IPS-NIHi7 (cell line): ENCODE measurements at regions not wholly inside any gene's neighbourhood (a gene's known extent, or its start where the extent isn't known, plus 50 kb on each side); places are given as distances from the start of the nearest gene placed in this dataset.

Experiments
- DNase-seq: peaks from one replicate; pipeline ENCODE4 v3.0.0; 2012; ENCODE audit warnings: mixed read lengths; ENCODE audit errors: extremely low spot score

DNA sequence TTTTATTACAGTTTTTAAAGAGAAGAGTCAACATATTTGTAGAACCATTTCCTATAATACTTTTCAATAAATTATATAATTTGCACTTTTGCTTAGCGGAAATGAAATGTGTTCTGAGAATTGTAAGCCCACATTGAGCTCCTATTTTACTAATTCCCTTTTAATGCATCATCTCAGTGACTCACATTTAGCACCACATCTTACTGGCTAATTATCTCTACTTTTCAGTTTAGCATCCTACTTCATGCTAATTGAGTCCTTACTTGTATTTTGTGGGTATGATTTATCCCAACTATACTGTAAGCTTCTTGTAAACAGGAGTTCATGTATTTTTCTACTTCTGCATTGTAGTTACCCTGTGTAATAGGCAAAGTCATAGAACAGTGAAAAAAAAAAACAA is 67.5 kb downstream of the TMX1 start:
- no peak for DNase-seq

DNA sequence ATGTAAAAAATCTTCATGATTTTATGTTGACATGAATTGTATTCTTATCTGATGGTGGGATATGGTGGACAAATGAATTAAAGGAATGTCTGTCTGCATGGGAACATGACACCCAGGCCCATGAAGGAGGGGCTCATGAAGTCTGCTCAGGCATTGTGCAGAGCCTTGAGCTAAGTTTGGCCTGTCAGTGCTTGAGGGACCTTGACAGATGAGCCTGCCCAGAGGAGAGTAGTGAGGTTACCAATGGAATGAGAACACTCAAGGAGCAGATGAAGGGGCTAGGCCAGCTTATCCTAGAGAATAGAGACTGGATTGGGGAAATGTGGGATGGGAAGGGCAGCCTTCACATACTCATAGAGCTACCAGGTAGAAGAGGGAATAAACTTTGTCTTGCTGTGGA is 68.8 kb downstream of the TMX1 start:
- DNase-seq: no peak

DNA sequence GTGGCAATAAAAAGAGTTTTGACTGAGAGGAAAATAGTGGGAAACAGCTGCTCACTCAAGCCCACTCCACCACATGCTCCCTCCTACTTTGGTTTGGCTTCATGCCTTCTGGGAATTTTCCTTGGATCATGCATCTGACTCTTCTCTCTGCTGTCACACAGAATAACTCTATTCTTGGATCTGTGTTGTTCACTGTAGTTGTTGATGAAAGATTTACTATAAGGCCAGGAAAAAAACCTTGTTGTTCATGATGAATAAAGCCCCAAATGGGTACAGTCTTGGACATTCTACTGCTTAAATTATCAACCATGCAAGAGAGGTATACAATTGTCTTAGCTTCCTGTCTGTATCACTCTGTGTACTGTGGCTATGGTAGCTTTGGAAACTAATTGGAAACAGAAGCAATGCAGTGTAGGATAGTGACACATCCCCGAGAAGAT is 70.5 kb downstream of the TMX1 start:
- DNase-seq: no peak

DNA sequence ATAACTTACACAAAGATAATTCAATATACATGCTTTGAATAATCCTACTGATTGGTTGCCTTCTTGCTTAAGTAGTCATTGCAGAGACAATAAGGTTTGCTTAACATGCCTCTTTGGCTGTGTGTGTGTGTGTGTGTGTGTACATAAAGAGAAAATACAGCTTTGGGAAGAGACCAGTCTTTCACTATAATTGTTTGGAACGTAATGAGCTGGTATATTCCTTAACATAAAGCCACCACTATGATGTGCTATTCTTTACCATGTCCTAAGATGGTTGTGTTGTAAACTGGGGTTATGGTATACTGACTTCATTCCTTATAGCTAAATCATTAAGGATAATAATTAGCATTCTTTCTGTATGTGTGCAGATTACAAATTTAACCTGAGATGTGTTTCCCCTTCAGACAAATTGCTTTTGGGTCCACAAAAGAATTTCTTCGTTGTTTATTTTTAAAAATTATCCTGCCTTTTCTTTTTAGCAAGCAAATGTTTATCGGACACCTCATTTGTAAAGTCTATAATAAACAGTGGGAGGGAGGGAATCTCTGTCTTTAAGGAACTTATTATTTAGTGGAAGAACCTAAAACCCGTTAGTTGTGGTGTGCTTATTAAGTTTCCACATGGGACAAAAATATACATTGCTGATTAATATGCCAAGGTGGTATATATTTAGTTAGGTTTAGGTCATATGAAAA is 74.4 kb downstream of the TMX1 start:
- DNase-seq: no peak

DNA sequence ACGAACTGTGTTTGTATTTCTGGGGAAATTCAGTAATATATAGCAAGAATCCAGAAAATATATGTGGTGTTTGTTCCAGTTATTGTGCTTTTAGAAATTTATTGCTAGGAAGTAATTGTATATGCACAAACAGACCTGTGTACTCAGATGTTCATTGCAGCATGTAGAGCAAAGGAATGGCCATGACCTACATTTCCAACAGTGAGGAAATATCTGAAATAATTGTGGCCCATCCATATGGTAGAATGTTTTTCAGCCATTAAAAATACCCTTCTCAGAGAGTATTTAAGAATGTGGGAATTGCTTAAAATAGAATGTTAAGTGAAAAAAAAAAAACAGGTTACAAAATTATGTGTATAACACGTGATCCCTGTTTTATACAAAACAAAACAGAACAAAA is 77.3 kb downstream of the TMX1 start:
- DNase-seq: no peak

DNA sequence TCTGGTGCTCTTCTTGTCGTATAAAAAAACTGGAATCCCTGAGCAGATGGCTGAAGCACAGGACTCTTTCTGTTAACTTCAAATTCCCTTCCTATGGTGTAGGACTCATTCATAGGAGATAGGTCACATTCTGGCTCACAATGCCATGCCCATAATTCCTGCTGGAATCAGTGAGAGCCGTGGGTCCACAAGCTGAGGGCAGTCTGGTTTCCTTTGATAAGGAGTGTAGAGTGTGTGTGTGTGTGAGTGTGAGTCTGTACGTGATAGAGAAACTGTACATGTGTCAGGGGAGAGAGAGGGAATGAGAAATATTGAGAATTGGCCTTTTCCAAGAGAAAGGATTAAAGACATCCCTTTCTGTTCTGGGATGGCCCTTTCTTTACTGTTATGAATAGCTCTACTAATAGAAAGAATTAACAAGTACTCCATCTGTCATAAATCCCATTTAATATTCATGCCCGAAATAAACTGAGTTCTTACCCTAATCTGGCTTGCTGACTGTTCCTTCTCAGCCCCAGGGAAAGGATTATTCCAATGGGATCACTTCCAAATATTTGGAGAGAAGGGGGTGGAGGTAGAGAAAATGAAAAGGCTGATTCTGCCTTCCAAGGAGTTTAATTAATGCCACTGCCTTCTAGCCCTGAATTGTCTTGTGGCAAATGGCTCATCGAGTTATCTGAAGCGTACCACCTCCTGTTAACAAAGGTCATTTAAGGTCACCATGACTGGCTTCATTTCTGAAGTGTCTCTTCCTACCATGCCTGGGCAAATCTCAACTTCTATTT is 79.0 kb downstream of the TMX1 start:
- DNase-seq: no peak

DNA sequence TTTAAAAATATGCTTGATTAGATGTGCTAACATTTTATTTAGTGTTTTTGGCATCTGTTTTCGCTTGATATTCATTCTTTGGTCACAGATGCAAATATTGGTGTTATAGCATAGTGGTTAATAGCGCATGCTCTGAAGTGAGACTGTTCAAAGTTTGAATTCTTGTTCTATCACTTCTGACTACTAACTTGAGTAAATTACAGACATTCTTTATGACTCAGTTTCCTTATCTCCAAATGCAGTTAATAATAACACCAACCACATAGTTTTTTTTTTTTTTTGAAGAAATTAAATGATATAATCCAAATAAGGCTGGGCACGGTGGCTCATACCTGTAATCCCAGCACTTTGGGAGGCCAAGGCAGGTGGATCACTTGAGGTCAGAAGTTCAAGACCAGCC is 81.0 kb downstream of the TMX1 start:
- no peak for DNase-seq

DNA sequence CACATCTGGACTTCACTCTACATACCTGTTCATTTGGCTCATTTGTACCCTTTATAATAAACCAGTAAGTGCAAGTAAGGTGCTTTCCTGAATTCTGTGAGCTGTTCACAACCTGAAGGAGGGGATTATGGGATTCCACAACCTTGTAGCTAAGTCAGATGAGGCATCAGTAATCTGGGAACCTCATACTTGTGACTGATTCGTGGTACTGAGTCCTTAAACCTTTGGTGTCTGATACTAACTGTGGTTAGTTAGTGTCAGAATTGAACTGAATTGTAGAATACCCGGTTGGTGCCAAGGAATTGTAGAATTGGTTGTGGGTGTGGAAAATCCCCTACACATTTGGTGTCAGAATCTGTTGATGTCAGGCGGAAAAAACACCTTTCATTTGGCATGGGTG is 83.4 kb downstream of the TMX1 start:
- no peak for DNase-seq

DNA sequence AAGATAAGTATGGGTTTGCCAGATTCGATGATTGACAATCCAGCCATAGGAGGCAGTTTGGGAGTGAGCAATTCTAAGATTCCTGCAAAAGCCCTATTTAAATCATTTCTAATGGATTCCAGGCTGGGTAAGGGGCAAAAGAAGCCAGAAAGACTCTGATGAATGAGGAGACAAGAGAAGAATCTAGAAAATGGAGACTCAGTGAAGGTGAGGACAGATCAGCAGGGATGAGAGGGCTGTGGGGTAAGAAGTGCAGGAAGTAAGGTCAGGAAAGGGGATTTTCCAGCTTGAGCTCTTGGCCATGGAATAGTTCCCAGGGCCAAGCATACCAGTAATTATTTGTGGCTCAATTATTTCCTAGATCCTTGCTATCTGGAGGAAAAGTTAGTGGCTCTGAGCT is 87.3 kb downstream of the TMX1 start:
- DNase-seq: no peak

DNA sequence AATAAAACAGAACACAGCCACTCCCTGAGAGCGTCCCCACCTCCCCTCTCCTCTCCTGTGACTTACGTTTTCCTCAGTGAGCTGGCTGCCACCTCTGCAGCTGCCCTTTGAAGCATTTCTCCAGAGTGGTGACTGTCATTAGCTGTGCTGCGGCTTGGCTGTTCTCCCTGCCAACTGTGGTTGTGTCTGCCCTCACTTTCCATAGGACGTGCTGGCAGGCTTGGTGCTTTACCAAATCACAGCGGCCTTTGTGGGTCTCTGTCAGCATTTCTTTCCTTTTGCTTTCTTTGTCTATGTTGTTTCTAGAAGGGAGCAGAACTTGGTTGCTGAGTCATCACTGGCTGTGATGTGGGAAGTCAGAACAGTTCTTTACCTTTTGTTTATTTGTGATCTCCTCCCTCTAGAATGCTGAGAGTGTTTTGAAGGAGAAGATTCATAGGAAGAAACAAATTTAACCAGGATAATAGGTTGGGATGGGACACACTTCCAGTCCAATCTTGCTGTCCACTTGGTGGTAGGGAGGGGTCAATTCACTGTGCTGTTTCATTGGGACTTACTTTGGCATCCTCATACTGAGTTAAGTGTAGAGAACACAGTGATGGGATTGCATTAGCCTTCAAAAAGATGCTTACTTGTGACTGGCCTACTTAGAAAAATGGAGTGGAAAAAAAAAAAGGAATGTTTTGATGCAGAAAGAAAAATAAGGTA is 88.2 kb downstream of the TMX1 start:
- DNase-seq: no peak

DNA sequence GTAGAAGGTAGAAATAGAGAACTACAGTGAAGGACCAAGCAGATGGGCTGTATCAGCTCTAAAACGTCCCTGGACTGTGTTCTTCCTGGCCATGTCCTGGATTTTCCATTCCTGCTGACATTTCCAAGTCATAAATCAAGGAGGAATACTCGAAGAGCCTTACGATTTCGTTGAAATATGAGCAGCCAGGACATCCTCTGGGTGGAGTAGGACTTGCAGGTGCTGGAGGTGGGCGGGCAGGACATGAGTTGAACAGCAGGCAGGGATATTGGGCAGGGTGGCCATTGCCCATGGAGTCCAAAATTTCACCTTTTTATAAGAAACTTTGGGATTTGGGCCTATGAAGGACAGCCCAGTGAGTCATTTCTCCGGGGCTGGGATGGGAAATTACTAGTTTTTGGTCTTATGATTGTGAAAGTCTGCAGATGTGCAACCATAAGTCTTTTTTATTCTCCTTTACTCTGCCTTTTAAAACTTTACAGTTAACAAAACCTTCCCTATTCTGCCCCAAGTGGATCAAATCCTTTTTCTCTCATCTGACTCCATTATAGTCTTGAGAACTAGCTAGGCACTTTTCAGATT is 88.8 kb downstream of the TMX1 start:
- DNase-seq: no peak

DNA sequence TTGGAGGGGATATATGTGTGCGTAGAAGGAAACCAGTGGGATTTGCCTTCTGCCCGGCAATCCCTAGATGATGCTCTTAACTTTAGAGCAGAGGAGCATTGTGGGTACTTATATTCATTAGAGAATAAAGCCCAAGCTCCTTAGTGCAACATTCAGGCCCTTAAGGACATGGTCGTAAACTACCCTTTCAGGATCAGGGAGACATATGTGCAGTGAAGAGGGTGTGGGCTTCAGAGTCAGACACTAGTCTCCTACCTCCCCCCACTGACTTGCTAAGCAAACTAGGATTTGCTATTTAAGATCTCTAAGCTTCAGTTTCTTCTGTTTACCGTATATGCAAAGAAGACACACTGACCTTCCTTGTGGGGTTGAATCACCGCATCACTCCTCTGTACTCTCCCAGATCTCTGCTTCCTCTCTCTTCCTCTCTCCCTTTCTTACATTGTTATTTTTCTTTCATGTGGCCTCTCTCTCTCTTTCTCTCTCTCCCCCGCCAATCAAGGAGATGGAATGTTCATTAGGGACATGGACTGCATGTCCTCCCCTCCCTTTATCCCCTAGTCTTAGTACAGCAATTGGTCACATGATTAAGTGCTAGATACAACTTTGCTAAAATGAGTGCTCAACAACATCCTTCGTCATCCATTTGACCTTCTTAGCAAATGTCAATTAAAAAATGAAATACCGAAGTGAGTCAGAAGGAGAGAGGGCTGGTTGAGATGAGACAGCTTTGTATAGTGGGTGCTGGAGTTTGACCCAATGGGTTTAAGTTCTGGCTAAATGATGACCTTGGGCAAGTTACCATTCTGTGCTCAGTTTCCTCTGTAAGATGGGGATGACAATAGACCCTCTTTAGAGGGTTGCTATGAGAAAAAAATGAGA is 91.7 kb downstream of the TMX1 start:
- DNase-seq: no peak

DNA sequence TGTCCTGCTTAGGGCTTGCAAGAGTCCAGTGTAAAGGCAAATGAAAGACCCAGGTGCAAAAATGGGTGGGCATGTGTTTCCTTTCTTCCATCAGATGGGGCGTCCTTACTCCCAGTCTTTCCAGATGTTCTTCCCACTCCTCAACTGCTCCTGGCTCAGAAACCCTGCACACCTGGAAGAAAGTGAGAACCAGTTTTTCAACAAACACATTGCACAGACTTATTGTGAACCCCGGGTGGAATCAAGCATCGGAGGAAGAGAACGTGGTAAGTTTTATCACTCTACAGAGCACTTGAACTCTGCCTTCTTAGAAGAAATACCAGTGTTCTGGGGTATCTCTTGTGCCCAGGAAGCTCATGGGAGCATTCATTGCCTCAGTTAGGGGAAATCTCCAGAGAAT is 93.3 kb downstream of the TMX1 start:
- DNase-seq: no peak

DNA sequence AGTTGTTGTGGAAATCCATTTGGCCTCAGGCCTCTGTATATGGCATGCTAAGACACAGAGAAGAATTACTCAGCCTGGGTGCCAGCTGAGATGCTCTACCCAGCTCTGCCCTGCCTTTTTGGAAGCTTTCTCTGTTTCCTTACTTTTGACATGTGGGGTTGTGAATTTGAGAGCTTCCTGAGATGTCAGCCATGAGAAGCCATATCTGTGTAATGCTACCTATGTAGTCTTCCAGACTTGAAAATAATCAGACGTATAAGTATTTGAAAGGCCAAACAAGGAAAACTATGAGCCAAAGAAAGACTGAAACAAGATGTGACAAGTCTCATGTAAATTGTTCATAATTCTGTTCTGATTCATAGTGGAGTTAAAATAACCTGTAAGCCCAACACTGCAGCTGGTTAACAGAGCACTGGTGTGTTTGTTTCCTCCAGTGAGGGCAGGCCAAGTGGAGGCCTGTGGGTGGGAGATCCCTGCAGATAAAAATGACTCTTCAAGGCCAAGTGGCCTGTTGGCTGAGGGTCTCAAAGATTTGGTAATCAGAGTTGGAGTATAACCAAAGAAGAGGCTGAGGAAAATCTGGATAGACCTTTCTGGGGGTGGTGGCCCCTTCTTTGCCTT is 94.0 kb downstream of the TMX1 start:
- DNase-seq: no peak

DNA sequence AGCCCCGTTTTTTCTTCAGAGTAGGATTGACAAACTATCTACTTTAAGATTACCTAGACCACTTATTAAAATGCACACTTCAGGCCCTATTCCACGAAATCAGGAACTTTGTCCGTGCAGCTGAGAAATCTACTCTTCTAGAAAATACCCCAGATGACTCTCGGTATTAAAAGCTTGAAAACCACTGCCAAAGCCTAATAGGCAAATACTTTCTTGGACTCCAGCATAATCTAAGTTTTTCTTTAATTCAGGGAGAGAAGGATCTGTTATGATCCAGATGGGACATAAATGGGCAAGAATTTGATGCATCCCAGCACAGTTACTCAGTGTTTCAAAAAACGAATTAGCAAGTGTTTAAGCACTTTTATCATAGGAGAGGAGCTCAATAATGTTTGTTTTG is 94.5 kb downstream of the TMX1 start:
- DNase-seq: no peak

DNA sequence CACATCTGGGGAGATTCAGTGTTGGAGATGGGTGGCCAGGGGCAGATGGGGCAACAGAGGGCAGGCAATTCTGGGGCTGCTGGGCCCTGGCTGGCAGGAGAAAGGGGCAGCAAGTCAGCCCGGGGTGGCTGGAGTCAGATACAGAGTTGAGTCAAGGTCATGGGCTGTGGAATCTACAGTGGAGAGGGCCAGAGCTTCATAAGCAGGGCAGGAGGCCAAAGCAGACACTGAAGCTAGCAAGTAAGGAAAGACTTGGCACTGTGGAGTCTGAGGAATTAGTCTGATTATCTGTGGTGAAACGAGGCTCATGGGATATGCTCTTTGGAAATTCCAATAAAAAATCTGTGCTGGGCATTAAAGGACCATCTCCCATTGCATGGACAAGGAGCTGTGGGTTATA is 95.5 kb downstream of the TMX1 start:
- no peak for DNase-seq

DNA sequence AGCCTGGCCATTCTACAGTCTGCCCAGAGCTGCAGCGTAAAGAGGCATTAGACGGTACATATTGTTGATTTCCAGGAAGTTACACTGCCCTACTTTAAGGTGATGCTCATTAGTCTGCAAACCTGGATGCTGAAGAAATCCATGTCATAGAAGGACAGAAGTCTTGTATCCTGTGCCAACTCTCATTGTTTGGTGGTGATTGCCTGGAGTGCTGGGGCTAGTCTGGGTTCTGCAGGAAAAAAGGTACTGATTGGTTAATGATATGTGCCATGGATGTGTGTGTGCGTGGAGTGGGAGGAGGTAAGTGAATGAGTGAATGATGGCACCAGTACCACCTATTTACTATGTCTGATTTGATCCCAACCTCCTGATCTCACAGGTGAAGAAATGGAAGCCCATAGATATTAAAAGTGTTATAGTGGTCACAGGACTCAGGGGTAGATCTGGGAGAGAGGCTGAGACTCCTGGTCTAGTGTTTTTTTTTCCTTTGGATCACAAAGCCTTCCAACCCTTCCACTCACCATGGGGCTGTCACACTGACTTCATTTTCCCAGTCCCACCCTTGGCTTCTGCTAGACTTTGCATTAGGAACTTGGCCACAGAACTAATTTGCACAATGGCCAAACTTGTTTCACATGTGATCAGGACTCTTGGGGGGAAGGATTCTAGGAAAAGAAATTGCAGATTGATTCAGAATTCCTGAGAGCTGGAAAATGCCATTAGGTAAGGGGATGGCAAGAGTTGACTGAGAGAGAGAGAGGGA is 96.1 kb downstream of the TMX1 start:
- no peak for DNase-seq

DNA sequence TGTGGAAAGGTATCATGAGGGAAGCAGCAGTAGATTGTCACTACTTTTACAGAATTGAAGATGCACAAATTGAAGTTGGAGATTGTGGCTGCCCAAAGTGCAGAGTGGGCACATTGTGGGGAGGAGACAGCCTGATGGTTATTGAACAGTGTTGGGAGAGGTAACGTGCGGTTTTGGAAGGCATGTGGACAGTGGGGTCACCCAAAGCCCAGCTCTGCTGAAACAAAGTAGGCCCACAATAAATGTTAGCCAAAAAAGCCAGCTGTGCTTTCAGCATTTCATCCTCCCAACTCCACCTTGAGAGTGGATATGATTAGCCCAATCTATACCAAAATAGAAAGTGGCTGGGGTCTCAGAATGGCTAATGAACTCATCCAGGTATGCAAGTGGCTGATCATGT is 96.7 kb downstream of the TMX1 start:
- DNase-seq: no peak

DNA sequence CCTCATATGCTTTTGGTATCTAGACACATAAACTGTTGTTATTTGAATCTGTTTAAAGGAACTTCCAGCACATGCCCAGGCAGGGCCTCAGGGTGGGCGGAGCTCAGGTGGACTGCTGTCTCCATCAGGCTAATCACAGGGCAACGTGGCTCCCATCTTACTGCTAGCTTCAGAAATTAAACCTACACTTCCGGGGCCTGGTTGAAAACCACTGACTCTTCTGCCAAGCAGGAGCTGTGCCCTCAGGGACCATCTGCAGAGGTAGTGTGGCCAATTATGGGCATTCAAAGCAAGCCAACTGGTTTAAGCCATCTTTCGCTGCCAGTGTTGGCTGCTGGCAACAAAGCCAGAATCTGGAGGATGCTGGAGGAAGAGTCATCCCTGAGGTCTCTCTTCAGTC is 97.5 kb downstream of the TMX1 start:
- DNase-seq: no peak

DNA sequence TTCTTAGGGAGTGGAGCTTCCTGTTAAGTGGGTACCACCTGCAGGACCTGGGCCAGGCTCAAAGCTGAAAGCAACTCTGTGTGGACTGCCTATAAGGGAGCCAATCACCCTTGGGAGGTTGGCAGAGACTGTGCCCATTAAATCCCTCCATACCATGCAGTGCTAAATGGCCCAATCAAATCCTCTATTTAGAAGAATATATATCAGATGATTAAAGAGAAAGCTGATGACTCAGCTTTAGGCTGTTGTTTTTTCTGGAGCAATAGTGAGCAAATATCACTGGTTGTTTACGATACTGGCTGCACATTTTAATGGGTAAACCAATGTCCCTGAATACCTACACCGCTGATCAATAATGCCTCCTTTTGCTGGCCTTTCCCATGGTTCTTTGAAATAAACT is 101.3 kb downstream of the TMX1 start:
- DNase-seq: no peak
